ENCODE measurements at regions not wholly inside any gene's neighbourhood (a gene's known extent, or its start where the extent isn't known, plus 50 kb on each side); places are given as distances from the start of the nearest gene placed in this dataset.

- ChIA-PET CTCF (no interaction called here), POLR2A (no interaction called here)
- no peaks in the 10 kb centered on the region for H3K27me3 ChIP-seq (ENCODE audit: control insufficient read depth, insufficient read depth, low read length)
- H3K36me3 ChIP-seq (ENCODE audit: control insufficient read depth, insufficient read depth, low read length): no peaks in the 10 kb centered on the region
- DNase-seq (ENCODE audit: low read depth): no peak
- no peak overlapping the region for H3K4me3 ChIP-seq (ENCODE audit: low read depth, low read length)
- TF ChIP-seq CTCF (IDR thresholded peaks at IDR 0.05; ENCODE audit: insufficient read depth, low read depth, low read length): no peak
Observed at GRCh38 chr10:111175787-111176186, 99.0 kb downstream of the ADRA2A start.

DNA sequence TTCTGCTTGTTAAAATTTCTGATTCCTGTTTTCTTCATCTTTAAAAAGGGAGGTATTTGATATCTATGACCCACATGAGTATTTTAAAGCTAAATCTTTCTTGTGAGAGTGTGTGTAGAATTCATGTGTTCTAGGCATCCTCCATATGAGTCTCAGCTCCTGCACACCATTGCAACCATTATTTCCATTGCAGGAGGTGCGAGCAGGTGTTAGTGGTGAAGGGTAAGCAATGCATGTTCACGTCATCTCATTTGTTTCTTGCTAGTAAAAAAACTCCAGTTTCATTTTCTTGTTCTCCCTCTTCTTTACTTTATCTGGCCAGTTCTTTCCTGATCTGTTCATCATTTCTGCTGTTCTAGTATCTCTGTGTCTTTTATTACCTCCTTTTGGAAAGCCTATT lies 100.5 kb downstream of the ADRA2A start:
- ChIA-PET CTCF (no interaction called here), POLR2A (no interaction called here)
- Histone ChIP-seq H3K27me3 (ENCODE audit: control insufficient read depth, insufficient read depth, low read length) (no peaks in the 10 kb centered on the region), H3K4me3 (ENCODE audit: low read depth, low read length) (no peak overlapping the region), H3K36me3 (ENCODE audit: control insufficient read depth, insufficient read depth, low read length) (no peaks in the 10 kb centered on the region)
- DNase-seq (ENCODE audit: low read depth): no peak
- TF ChIP-seq CTCF (IDR thresholded peaks at IDR 0.05; ENCODE audit: insufficient read depth, low read depth, low read length): no peak

- ChIA-PET CTCF (interaction anchor here (1.8 kb wide), 1 partner anchor 9 kb away, joined by 5 read pairs; no protein-coding TSS in a partner anchor), POLR2A (no interaction called here)
- H3K4me3 ChIP-seq (ENCODE audit: low read depth, low read length): no peak overlapping the region
- no peak for TF ChIP-seq CTCF (IDR thresholded peaks at IDR 0.05; ENCODE audit: insufficient read depth, low read depth, low read length)
- no peaks in the 10 kb centered on the region for H3K36me3 ChIP-seq (ENCODE audit: control insufficient read depth, insufficient read depth, low read length)
- no peaks in the 10 kb centered on the region for H3K27me3 ChIP-seq (ENCODE audit: control insufficient read depth, insufficient read depth, low read length)
- no peak for DNase-seq (ENCODE audit: low read depth)
Observed at GRCh38 chr10:111179514-111179913, 102.7 kb downstream of the ADRA2A start.

- DNase-seq (ENCODE audit: low read depth): no peak
- TF ChIP-seq CTCF (IDR thresholded peaks at IDR 0.05; ENCODE audit: insufficient read depth, low read depth, low read length): no peak
- no peaks in the 10 kb centered on the region; the same call in 1 of the 2 replicates for H3K27me3 ChIP-seq (ENCODE audit: control insufficient read depth, insufficient read depth, low read length)
- CTCF ChIA-PET: no interaction called here
- no peak overlapping the region for H3K4me3 ChIP-seq (ENCODE audit: low read depth, low read length)
- POLR2A ChIA-PET: no interaction called here
- no peaks in the 10 kb centered on the region for H3K36me3 ChIP-seq (ENCODE audit: control insufficient read depth, insufficient read depth, low read length)
Observed at GRCh38 chr10:111186358-111186757, 109.5 kb downstream of the ADRA2A start.

DNA sequence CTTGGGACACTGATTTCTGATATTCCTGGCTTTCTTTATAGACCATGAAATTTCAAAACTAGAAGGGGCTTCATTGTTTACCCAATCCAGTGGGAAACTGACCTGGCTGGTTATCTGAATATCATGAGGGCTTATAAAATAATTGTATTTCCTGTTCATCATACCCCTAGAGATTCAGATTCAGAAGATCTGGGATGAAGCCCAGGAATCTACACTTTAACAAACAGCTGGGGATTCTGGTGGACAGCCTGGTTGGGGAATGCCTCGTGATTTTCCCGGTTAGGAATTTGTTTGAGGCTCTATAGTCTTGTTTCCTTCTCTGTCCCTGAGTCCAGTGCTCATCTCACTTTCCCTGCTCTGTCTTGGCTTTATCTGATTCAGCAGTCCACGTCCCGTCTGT lies 110.3 kb downstream of the ADRA2A start:
- no peaks in the 10 kb centered on the region for H3K36me3 ChIP-seq (ENCODE audit: control insufficient read depth, insufficient read depth, low read length)
- POLR2A ChIA-PET: no interaction called here
- DNase-seq (ENCODE audit: low read depth): no peak

More for the DNA sequence above, 110.3 kb downstream of the ADRA2A start:
- Histone ChIP-seq H3K4me3 (ENCODE audit: low read depth, low read length) (no peak overlapping the region), H3K27me3 (ENCODE audit: control insufficient read depth, insufficient read depth, low read length) (no peaks in the 10 kb centered on the region; the same call in 1 of the 2 replicates)
- CTCF ChIA-PET: interaction anchor here (1.0 kb wide), 1 partner anchor 12 kb away, joined by 3 read pairs; no protein-coding TSS in a partner anchor
- no peak for TF ChIP-seq CTCF (IDR thresholded peaks at IDR 0.05; ENCODE audit: insufficient read depth, low read depth, low read length)

Measured in BJ (cell line).